Natural killer cell (primary cell): ENCODE measurements at regions not wholly inside any gene's neighbourhood (a gene's known extent, or its start where the extent isn't known, plus 50 kb on each side); places are given as distances from the start of the nearest gene placed in this dataset.

Experiments
- ATAC-seq, 3 donors: fragments of 150-1000 bp in 2 of 3; fragments of 200-7000 bp in 1 of 3; cut with Tn5 transposase; 1 replicate in 1 of 3; 2 replicates in 2 of 3; pipeline ENCODE4 v1.10.0; 2021; ENCODE audit warnings: mild to moderate bottlenecking in 2 of 3, moderate library complexity in 2 of 3
- DNase-seq, 2 donors: peaks; one replicate each; pipeline versions ENCODE4 v3.0.0 to v3.0.0-alpha.2; 2013 to 2021; ENCODE audit warnings: mixed read lengths in 1 of 2
- H3K27ac ChIP-seq: one replicate; pipeline ENCODE4 v1.5.1; 2013; ENCODE audit warnings: mild to moderate bottlenecking, low read length
- H3K27me3 ChIP-seq: one replicate; pipeline ENCODE4 v1.6.1; 2013; ENCODE audit warnings: low read length; ENCODE audit not compliant: control insufficient read depth, insufficient read depth
- H3K36me3 ChIP-seq: one replicate; pipeline ENCODE4 v1.6.1; 2013; ENCODE audit warnings: low read length; ENCODE audit not compliant: control insufficient read depth, insufficient read depth
- H3K4me1 ChIP-seq: one replicate; pipeline ENCODE4 v1.6.1; 2013; ENCODE audit warnings: low read length; ENCODE audit not compliant: control insufficient read depth, insufficient read depth
- H3K4me3 ChIP-seq: one replicate; pipeline ENCODE4 v1.5.1; 2013; ENCODE audit warnings: low read length
- H3K9me3 ChIP-seq: one replicate; pipeline ENCODE4 v1.6.1; 2013; ENCODE audit warnings: low read length; ENCODE audit not compliant: control insufficient read depth, insufficient read depth
- H3K27ac Mint-ChIP-seq, 2 donors: one replicate each; pipeline ENCODE4 v1.8.0; 2022; ENCODE audit warnings: mild to moderate bottlenecking in 2 of 2, mixed read lengths in 2 of 2, moderate library complexity in 1 of 2
- H3K27me3 Mint-ChIP-seq, 2 donors: one replicate each; pipeline ENCODE4 v1.8.0; 2022; ENCODE audit warnings: low read depth in 2 of 2, mixed read lengths in 2 of 2
- H3K36me3 Mint-ChIP-seq: one replicate; pipeline ENCODE4 v1.8.0; 2022; ENCODE audit warnings: mixed read lengths
- H3K4me1 Mint-ChIP-seq, 2 donors: one replicate each; pipeline ENCODE4 v1.8.0; 2022; ENCODE audit warnings: mixed read lengths in 2 of 2
- H3K4me3 Mint-ChIP-seq: one replicate; pipeline ENCODE4 v1.8.0; 2022; ENCODE audit warnings: mild to moderate bottlenecking, moderate library complexity, mixed read lengths
- H3K9me3 Mint-ChIP-seq, 2 donors: one replicate each; pipeline ENCODE4 v1.8.0; 2022; ENCODE audit warnings: mixed read lengths in 2 of 2
- WGBS: methylation state at CpG from one replicate; pipeline ENCODE4 v1.1.7; 2013; ENCODE audit warnings: missing lambda C conversion rate; ENCODE audit not compliant: insufficient coverage; 5-methylcytosine and 5-hydroxymethylcytosine counted together
- intact Hi-C: fragments of 100-400 bp; cut with micrococcal nuclease; formaldehyde crosslinking; loops from one replicate; pipeline ENCODE4 v1.14.2; 2022
- TF ChIP-seq, protein P1 (sequence below): fragments of 200-600 bp; IDR thresholded peaks from one replicate; pipeline ENCODE4 v1.8.0; 2022; ENCODE audit warnings: antibody characterized with exemption

DNA sequence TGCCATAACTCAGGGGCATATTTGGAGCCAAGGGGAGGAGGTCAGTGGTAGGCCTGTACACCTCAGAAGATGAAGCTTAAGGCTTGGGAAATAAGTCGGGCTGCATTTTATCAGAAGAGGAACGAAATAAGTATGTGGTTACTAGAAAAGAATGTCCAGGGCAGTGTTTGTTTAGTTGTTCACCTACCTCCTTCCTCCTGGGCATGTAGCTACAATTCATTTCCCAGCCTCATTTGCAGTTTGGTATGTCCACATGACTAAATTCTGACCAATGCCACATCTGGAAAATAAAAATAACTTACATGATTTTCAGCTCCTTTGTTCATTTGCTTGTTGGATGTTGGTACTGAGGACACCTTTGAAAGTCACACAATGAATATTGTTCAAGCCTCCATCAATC, 294.5 kb upstream of the RGS17 start:
- H3K27ac ChIP-seq, result no peak overlapping the region
- intact Hi-C loops, result no loop called here
- ATAC-seq (no peak), DNase-seq (no peak)
- H3K27ac Mint-ChIP-seq, result no peak overlapping the region
- H3K27me3 ChIP-seq, result no peaks in the 10 kb centered on the region
- 57% methylated on average over 2 of the region's 2 CpGs for WGBS
- no peaks in the 10 kb centered on the region for H3K4me1 Mint-ChIP-seq
- H3K27me3 Mint-ChIP-seq, result peaks cover 0 to 2% of the 10 kb centered on the region in 2 donors
- no peaks in the 10 kb centered on the region for H3K4me1 ChIP-seq
- no peaks in the 10 kb centered on the region for H3K36me3 ChIP-seq
- H3K9me3 ChIP-seq, result peaks cover 4% of the 10 kb centered on the region
- H3K4me3 ChIP-seq, result no peak overlapping the region
- TF ChIP-seq, protein P1, sequence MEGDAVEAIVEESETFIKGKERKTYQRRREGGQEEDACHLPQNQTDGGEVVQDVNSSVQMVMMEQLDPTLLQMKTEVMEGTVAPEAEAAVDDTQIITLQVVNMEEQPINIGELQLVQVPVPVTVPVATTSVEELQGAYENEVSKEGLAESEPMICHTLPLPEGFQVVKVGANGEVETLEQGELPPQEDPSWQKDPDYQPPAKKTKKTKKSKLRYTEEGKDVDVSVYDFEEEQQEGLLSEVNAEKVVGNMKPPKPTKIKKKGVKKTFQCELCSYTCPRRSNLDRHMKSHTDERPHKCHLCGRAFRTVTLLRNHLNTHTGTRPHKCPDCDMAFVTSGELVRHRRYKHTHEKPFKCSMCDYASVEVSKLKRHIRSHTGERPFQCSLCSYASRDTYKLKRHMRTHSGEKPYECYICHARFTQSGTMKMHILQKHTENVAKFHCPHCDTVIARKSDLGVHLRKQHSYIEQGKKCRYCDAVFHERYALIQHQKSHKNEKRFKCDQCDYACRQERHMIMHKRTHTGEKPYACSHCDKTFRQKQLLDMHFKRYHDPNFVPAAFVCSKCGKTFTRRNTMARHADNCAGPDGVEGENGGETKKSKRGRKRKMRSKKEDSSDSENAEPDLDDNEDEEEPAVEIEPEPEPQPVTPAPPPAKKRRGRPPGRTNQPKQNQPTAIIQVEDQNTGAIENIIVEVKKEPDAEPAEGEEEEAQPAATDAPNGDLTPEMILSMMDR, result no peak
- no peak overlapping the region for H3K4me3 Mint-ChIP-seq
- H3K36me3 Mint-ChIP-seq, result no peaks in the 10 kb centered on the region
- H3K9me3 Mint-ChIP-seq, result peaks cover 5 to 7% of the 10 kb centered on the region in 2 donors

DNA sequence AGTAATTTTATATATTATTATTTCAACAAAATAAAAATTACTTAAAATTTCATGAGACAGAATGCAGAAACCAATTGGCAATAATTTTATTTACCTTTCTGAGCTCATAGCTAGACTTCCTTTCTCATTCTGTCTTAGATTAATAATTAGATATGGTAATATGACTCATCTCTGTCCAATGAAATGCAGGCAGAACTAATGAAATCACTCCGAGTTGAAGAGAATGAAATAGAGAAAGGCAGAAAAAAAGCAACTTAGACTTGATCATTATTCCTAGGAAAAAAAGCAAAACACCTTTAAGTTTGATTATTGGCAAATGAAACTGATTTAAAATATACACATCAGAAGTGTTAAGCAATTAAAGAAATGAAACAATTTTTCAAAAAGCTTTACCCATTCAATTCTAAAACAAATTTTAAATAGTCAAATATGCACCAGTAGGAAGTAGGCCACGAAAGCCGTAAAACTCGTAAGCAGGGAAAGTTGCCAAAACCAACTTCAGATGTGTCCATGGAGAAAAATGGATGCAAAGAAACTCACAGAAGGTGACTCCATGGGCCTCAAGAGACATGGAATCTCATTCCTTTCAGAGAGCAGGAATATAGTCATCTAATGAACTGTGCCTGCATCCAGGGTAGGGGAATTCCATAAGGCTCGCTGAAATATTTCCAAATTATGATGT, 293.8 kb upstream of the RGS17 start:
- intact Hi-C loops, result no loop called here
- TF ChIP-seq, protein P1, result no peak
- H3K4me3 Mint-ChIP-seq, result no peak overlapping the region
- peaks cover 4% of the 10 kb centered on the region for H3K9me3 ChIP-seq
- H3K27me3 ChIP-seq, result no peaks in the 10 kb centered on the region
- H3K27ac ChIP-seq, result no peak overlapping the region
- no peaks in the 10 kb centered on the region for H3K36me3 Mint-ChIP-seq
- WGBS, result 68% methylated on average over 4 of the region's 5 CpGs
- H3K4me1 ChIP-seq, result no peaks in the 10 kb centered on the region
- H3K4me3 ChIP-seq, result no peak overlapping the region
- H3K9me3 Mint-ChIP-seq, result peaks cover 5 to 7% of the 10 kb centered on the region in 2 donors
- DNase-seq (no peak), ATAC-seq (no peak)
- no peak overlapping the region for H3K27ac Mint-ChIP-seq
- H3K27me3 Mint-ChIP-seq, result peaks cover 0 to 2% of the 10 kb centered on the region in 2 donors
- H3K36me3 ChIP-seq, result no peaks in the 10 kb centered on the region
- H3K4me1 Mint-ChIP-seq, result no peaks in the 10 kb centered on the region

DNA sequence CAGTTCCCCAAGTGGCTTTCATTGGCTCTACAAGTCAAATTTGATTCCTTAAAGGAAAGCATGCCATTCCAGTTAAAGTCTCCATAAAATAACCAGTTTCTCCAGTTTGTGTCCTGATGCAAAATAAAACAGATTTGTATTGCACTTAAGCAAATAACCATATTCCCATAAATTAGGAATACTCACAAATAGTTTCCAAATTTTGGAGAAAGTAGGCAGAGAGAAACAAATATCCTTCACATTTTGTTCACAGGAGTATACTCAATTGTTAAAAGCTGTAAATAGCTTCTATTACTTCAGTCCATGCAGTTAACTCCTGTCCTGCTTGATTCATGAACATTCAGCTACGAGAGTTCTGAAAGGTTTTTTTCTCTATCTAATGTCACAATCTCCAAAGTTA, 281.4 kb upstream of the RGS17 start:
- Histone ChIP-seq H3K36me3 (no peaks in the 10 kb centered on the region), H3K27me3 (no peaks in the 10 kb centered on the region), H3K9me3 (no peaks in the 10 kb centered on the region), H3K4me3 (no peak overlapping the region), H3K27ac (no peak overlapping the region), H3K4me1 (no peaks in the 10 kb centered on the region)
- H3K27ac Mint-ChIP-seq, result no peak overlapping the region
- H3K4me1 Mint-ChIP-seq, result no peaks in the 10 kb centered on the region
- ATAC-seq, result no peak
- no peak overlapping the region for H3K4me3 Mint-ChIP-seq
- no CpG with 5 or more reads among the region's 1 CpG for WGBS
- TF ChIP-seq, protein P1, result no peak
- DNase-seq, result no peak
- H3K36me3 Mint-ChIP-seq, result no peaks in the 10 kb centered on the region
- intact Hi-C loops, result no loop called here
- no peaks in the 10 kb centered on the region for H3K27me3 Mint-ChIP-seq
- H3K9me3 Mint-ChIP-seq, result peaks cover 4 to 14% of the 10 kb centered on the region in 2 donors

DNA sequence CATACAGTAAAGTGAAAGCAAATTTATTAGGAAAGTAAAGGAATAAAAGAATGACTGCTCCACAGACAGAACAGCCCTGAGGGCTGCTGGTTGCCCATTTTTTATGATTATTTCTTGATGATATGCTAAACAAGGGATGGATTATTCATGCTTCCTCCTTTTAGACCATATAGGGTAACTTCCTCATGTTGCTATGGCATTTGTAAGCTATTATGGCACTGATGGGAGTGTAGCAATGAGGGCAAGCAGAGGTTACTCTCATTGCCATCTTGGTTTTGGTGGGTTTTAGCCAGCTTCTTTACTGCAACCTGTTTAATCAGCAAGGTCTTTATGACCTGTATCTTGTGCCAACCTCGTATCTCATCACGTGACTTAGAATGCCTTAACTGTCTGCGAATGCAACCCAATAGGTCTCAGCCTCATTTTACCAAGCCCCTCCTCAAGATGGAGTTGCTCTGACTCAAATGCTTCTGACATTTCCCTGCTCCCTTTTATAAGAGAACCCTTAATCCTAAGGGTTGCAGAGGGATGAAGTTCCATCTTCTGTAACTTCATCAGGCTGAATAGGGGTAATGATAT, 280.1 kb upstream of the RGS17 start:
- Mint-ChIP-seq H3K27ac (no peak overlapping the region), H3K4me3 (no peak overlapping the region), H3K9me3 (peaks cover 9 to 15% of the 10 kb centered on the region in 2 donors), H3K36me3 (no peaks in the 10 kb centered on the region), H3K4me1 (no peaks in the 10 kb centered on the region), H3K27me3 (no peaks in the 10 kb centered on the region)
- intact Hi-C loops, result no loop called here
- no peak for DNase-seq
- Histone ChIP-seq H3K4me1 (no peaks in the 10 kb centered on the region), H3K36me3 (no peaks in the 10 kb centered on the region), H3K9me3 (peaks cover 3% of the 10 kb centered on the region), H3K27ac (no peak overlapping the region), H3K4me3 (no peak overlapping the region), H3K27me3 (no peaks in the 10 kb centered on the region)
- 94% methylated on average over 3 of the region's 3 CpGs for WGBS
- ATAC-seq, result no peak
- TF ChIP-seq, protein P1, result no peak
